NCI-H187 treated with DMSO at 0.1 percent for 48 hours (cell line): ENCODE measurements at regions not wholly inside any gene's neighbourhood (a gene's known extent, or its start where the extent isn't known, plus 50 kb on each side); places are given as distances from the start of the nearest gene placed in this dataset.

Experiments
- DNase-seq: peaks from one replicate; lab custom pipeline; 2025; lab: John Stamatoyannopoulos, UW

DNA sequence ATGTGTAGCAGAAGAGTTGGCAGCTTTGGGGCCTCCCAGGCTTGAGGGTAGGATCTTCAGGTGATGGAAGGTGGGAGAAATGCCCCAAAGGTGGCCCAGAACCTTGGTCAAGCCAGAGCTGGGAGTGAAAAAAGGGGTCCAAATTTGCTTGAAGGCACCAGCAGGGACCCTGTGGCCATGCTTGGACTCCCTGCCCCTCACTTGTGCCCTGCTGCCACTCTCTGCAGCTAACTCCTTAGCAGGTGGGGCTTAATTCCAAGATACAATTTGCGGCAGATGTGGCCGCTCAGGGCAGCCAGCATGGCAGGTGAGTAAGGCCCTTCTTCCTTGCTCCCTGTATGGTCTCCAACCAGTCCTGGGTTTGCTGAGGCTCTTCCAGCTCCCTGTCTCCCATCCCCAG lies 51.3 kb upstream of the ADRA1D start:
- DNase-seq = no peak

DNA sequence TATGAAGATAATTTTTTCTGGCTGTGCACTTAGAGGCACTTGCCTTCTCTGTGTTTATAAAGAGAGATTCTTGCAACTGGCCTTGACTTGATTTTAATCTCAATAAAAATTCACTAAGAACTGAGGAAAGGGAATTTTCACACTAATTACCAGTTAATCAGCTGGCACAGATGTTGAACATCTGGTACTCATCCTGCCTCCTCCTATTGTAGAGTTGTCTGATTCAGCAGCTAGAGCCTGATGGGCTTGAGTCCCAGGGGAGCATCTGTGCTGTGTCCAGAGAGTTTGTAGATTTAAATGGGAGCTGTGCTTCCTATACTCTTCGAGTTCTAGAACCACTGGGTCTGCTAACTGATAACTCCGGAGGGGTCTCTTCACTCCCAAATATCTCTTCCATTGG lies 50.7 kb upstream of the ADRA1D start:
- DNase-seq = no peak

DNA sequence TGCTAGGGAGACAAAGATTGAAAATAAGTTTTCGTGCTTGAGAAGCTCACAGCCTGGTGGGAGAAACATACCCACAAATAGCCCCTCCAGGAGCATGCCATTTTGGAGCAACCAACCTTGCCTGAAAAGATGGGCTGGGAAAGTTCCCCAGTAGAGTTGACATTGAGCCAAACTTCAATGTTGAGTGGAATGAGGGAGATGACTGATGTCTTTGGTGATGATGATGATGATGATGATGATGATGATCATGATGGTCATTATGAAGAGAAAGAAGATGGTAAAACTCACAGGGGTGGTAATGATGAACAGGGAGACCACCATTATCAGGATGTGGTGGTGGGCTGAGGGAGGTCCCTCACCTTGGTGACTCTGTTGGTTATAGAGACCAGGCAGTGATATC lies 50.1 kb upstream of the ADRA1D start:
- DNase-seq = no peak
